SJCRH30 (cell line): ENCODE measurements at regions not wholly inside any gene's neighbourhood (a gene's known extent, or its start where the extent isn't known, plus 50 kb on each side); places are given as distances from the start of the nearest gene placed in this dataset.

Source experiments
- DNase-seq, 2 experiments: peaks; one replicate each; pipeline ENCODE4 v3.0.0-alpha.2; 2015 to 2020
- H3K27ac ChIP-seq: fragments of 250-450 bp; sonication (Bioruptor Pico); 2 replicates; pipeline ENCODE4 v1.5.1; 2020; ENCODE audit warnings: mild to moderate bottlenecking, moderate library complexity
- H3K27me3 ChIP-seq: fragments of 250-450 bp; sonication (Bioruptor Pico); 2 replicates; pipeline ENCODE4 v1.5.1; 2020; ENCODE audit warnings: mild to moderate bottlenecking, moderate library complexity
- H3K36me3 ChIP-seq: fragments of 250-450 bp; sonication (Bioruptor Pico); 2 replicates; pipeline ENCODE4 v1.5.1; 2020; ENCODE audit warnings: mild to moderate bottlenecking, moderate library complexity
- H3K4me1 ChIP-seq: fragments of 250-450 bp; sonication (Bioruptor Pico); 2 replicates; pipeline ENCODE4 v1.5.1; 2020; ENCODE audit warnings: mild to moderate bottlenecking, moderate library complexity
- H3K4me3 ChIP-seq: fragments of 250-450 bp; sonication (Bioruptor Pico); 2 replicates; pipeline ENCODE4 v1.5.1; 2020; ENCODE audit warnings: mild to moderate bottlenecking, moderate library complexity
- H3K9me3 ChIP-seq: fragments of 250-450 bp; sonication (Bioruptor Pico); replicated peaks from 2 replicates; pipeline ENCODE4 v1.5.1; 2020; ENCODE audit warnings: mild to moderate bottlenecking, moderate library complexity

DNA sequence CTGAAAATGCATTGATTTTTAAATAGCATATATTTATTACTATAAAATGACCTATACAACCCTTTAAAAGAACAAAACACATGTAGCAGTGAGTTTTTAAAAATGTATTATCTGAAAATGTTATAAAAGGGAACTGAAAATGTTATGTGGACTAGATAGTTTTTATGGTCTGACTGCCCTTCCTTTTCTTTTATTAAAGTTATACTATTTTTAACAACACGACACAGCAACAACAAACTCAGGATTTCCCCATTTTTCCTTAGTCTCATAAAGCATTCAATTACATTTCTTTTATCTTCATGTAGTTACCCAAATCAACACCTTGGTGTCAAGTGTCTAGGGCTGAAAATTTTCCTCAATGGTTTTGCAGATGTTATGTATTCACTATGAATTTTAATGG lies 132.8 kb upstream of the TMEFF2 start:
- H3K27ac ChIP-seq: no peak overlapping the region
- H3K27me3 ChIP-seq: no peaks in the 10 kb centered on the region
- H3K4me3 ChIP-seq: no peak overlapping the region
- no peaks in the 10 kb centered on the region for H3K36me3 ChIP-seq
- no peaks in the 10 kb centered on the region for H3K9me3 ChIP-seq
- DNase-seq: no peak
- no peaks in the 10 kb centered on the region for H3K4me1 ChIP-seq

GRCh38 chr2:192315543-192315942 lies 120.8 kb upstream of the TMEFF2 start:
- H3K4me1 ChIP-seq: no peaks in the 10 kb centered on the region
- H3K9me3 ChIP-seq: no peaks in the 10 kb centered on the region
- H3K27me3 ChIP-seq: no peaks in the 10 kb centered on the region
- H3K27ac ChIP-seq: no peak overlapping the region
- no peak for DNase-seq
- no peak overlapping the region for H3K4me3 ChIP-seq
- H3K36me3 ChIP-seq: no peaks in the 10 kb centered on the region

- Histone ChIP-seq H3K9me3 (no peaks in the 10 kb centered on the region), H3K27ac (no peak overlapping the region), H3K27me3 (no peaks in the 10 kb centered on the region), H3K36me3 (no peaks in the 10 kb centered on the region), H3K4me1 (no peaks in the 10 kb centered on the region), H3K4me3 (no peak overlapping the region)
- no peak for DNase-seq
These were observed 120.2 kb upstream of the TMEFF2 start for GRCh38 chr2:192314800-192315481.

DNA sequence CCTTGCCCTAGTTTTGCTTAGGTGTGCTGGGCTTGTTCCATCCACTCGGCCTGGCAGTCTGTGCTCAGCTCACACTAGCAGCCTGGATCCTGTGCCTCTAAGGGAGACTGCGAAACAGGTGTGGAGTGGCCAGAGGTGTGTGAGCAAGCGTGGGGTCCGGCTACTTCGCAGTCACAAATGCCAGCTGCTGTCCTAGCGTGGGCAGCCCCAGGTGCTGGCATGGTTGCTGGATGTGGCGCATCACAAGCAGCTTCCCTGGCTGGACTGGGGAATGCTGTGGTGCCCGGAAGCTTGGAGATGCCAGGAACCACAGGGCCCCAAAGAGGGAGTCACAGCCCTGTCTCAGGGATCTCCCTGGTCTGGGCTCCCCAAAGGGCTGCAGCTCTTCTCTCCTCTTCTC lies 119.0 kb upstream of the TMEFF2 start:
- DNase-seq: no peak

DNA sequence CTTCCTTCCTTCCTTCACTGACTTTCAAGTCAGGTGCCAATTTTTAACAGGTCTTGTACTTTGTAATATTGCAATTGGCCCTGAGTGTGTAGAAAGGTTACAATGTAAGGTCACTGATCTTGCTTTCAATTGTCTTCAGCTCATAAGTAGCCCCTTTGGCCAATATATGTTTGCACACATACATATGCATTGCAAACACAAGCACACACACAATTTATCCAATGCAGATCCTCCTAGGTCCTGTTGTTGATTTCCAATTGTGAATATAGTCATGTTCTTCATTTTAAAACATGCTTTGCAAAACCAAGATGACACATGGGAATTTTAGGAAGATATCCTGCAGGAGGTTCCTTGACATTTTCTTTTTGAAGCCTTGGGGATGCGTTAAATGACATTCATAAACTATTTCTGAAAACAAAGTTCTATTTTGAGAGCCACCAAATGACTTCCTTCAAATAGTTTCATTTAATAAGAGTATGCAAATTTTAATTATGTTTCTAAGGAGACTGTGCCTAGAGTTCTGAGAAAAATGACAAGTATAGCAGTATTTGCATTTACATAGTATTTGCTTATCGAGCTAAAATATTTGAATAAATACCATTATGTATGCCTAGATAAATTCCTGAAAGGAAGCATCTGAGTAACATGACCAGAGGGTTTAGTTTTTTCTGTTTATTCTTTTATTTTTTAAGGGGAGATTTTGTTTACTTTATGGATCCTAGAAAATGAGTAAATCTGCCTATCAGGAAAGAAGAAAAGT lies 117.1 kb upstream of the TMEFF2 start:
- DNase-seq: no peak
- no peaks in the 10 kb centered on the region for H3K4me1 ChIP-seq
- no peaks in the 10 kb centered on the region for H3K9me3 ChIP-seq
- H3K27ac ChIP-seq: no peak overlapping the region
- H3K27me3 ChIP-seq: no peaks in the 10 kb centered on the region
- no peak overlapping the region for H3K4me3 ChIP-seq
- no peaks in the 10 kb centered on the region for H3K36me3 ChIP-seq

More for the DNA sequence above, 119.0 kb upstream of the TMEFF2 start:
- no peaks in the 10 kb centered on the region for H3K4me1 ChIP-seq
- no peak overlapping the region for H3K4me3 ChIP-seq
- no peaks in the 10 kb centered on the region for H3K27me3 ChIP-seq
- H3K36me3 ChIP-seq: no peaks in the 10 kb centered on the region
- no peak overlapping the region for H3K27ac ChIP-seq
- H3K9me3 ChIP-seq: no peaks in the 10 kb centered on the region

GRCh38 chr2:192307530-192307929 lies 112.8 kb upstream of the TMEFF2 start:
- Histone ChIP-seq H3K4me3 (no peak overlapping the region), H3K4me1 (no peaks in the 10 kb centered on the region), H3K27me3 (no peaks in the 10 kb centered on the region; the same call in 1 of the 2 replicates), H3K36me3 (no peaks in the 10 kb centered on the region), H3K27ac (no peak overlapping the region), H3K9me3 (no peaks in the 10 kb centered on the region)
- DNase-seq: peak in 1 of 2 experiments; percentile 29

DNA sequence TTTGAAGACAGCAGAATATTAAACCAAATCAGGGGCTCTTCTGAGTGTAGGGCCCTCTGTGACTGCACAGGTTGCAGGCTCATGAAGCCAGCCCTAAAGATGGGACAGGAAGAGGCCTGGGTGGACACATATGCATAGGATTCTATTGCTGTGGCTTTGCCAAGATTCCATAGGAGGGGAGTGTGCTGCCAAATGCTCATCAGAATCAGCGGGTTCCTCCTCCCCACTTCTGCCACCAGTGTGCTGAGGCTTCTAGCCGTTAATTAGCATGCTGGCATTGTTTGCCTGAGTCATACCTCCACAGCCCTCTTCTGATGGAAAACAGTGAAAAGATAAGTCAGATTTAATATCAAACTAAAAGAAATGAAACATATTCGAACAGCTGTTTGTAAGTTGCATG lies 103.9 kb upstream of the TMEFF2 start:
- Histone ChIP-seq H3K27ac (no peak overlapping the region), H3K9me3 (no peaks in the 10 kb centered on the region), H3K36me3 (no peaks in the 10 kb centered on the region), H3K4me1 (no peaks in the 10 kb centered on the region), H3K27me3 (peaks cover 18% of the 10 kb centered on the region), H3K4me3 (no peak overlapping the region)
- peak in 1 of 2 experiments; percentile 39 for DNase-seq

GRCh38 chr2:192292478-192292877 lies 97.7 kb upstream of the TMEFF2 start:
- Histone ChIP-seq H3K27ac (no peak overlapping the region), H3K9me3 (no peaks in the 10 kb centered on the region), H3K4me3 (no peak overlapping the region), H3K27me3 (peaks cover 20% of the 10 kb centered on the region), H3K36me3 (no peaks in the 10 kb centered on the region), H3K4me1 (no peaks in the 10 kb centered on the region)
- DNase-seq: no peak

GRCh38 chr2:192288295-192288694 lies 93.6 kb upstream of the TMEFF2 start:
- no peaks in the 10 kb centered on the region for H3K9me3 ChIP-seq
- peak in 1 of 2 experiments; percentile 34 for DNase-seq
- H3K4me1 ChIP-seq: no peaks in the 10 kb centered on the region
- H3K27ac ChIP-seq: no peak overlapping the region
- H3K36me3 ChIP-seq: no peaks in the 10 kb centered on the region
- H3K27me3 ChIP-seq: no peaks in the 10 kb centered on the region
- H3K4me3 ChIP-seq: no peak overlapping the region

GRCh38 chr2:192286093-192286701 lies 91.5 kb upstream of the TMEFF2 start:
- no peak overlapping the region for H3K4me3 ChIP-seq
- H3K27me3 ChIP-seq: no peaks in the 10 kb centered on the region
- no peaks in the 10 kb centered on the region for H3K9me3 ChIP-seq
- H3K4me1 ChIP-seq: no peaks in the 10 kb centered on the region
- no peak overlapping the region for H3K27ac ChIP-seq
- no peaks in the 10 kb centered on the region for H3K36me3 ChIP-seq
- DNase-seq: peak; percentile 64 to 85

GRCh38 chr2:192283450-192283849 lies 88.7 kb upstream of the TMEFF2 start:
- Histone ChIP-seq H3K36me3 (no peaks in the 10 kb centered on the region), H3K9me3 (no peaks in the 10 kb centered on the region), H3K27me3 (no peaks in the 10 kb centered on the region), H3K27ac (no peak overlapping the region), H3K4me3 (no peak overlapping the region), H3K4me1 (no peaks in the 10 kb centered on the region)
- DNase-seq: no peak

DNA sequence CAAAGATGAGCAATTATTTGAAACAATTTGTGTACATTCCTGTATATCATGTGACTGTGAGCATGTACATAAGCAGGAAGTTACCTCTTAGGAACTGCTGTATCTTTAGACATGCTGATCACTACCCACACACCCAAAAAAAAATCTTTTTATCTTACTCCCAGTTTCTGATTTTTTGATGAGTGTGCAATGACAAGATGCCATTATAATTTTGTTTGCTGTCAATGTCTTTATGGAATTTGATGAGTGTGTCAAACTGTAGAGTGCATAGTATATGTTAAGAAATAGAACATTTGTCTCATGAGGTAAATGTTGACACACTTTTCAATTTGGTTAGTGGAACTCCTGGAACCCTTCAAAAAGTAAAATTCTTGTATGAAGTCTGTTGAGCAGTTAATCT lies 84.0 kb upstream of the TMEFF2 start:
- no peaks in the 10 kb centered on the region for H3K36me3 ChIP-seq
- DNase-seq: no peak

GRCh38 chr2:192277494-192278109 lies 82.9 kb upstream of the TMEFF2 start:
- Histone ChIP-seq H3K27ac (no peak overlapping the region), H3K4me1 (no peaks in the 10 kb centered on the region)
- no peak for DNase-seq

More for the DNA sequence above, 84.0 kb upstream of the TMEFF2 start:
- Histone ChIP-seq H3K4me3 (no peak overlapping the region), H3K27me3 (peaks cover 14% of the 10 kb centered on the region; the same call in 1 of the 2 replicates), H3K27ac (no peak overlapping the region), H3K9me3 (no peaks in the 10 kb centered on the region), H3K4me1 (no peaks in the 10 kb centered on the region)

DNA sequence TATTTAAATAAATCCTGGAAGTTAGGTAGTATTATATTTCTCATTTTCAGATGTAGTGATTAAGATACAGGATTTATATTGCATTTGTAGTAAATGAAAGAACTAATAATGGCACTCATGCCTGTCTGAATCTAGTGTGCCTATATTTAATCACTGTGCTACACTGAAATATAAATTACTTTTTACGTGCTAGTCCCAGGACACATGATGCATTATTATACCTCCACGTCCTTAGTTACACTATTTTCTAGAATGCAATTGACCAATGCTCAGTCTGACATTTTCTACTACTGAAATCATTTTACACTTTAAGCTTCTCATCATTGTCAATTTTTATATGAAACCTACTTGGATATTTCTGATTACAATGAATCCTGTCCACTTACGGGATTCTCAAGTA lies 80.9 kb upstream of the TMEFF2 start:
- DNase-seq: no peak
- Histone ChIP-seq H3K36me3 (no peaks in the 10 kb centered on the region), H3K27ac (no peak overlapping the region), H3K4me1 (no peaks in the 10 kb centered on the region), H3K9me3 (no peaks in the 10 kb centered on the region), H3K27me3 (peaks cover 14% of the 10 kb centered on the region; the same call in 1 of the 2 replicates), H3K4me3 (no peak overlapping the region)

More at GRCh38 chr2:192277494-192278109, 82.9 kb upstream of the TMEFF2 start:
- H3K27me3 ChIP-seq: peaks cover 14% of the 10 kb centered on the region; the same call in 1 of the 2 replicates
- H3K9me3 ChIP-seq: no peaks in the 10 kb centered on the region
- no peak overlapping the region for H3K4me3 ChIP-seq
- no peaks in the 10 kb centered on the region for H3K36me3 ChIP-seq

DNA sequence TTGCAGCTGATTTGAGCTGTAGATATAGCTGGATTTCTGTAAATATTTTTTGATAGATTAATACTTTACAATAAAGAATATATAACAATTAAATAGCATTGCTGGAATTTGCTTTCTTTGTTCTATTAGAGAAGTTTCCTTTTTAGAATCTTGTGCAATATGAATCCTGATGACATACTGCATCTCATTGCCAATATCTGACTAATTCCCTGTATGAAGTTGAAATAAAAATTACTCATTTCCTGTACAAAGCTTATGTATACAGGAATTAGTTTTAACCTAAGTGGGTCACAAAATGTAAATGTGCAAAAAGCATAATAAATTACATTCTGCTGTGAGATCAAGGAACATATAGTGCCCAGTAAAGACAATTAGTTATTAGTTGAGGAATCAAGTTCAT lies 72.8 kb upstream of the TMEFF2 start:
- DNase-seq: no peak
- H3K9me3 ChIP-seq: no peaks in the 10 kb centered on the region
- no peaks in the 10 kb centered on the region; the same call in 1 of the 2 replicates for H3K27me3 ChIP-seq
- no peak overlapping the region for H3K4me3 ChIP-seq
- no peaks in the 10 kb centered on the region for H3K4me1 ChIP-seq
- no peaks in the 10 kb centered on the region for H3K36me3 ChIP-seq
- H3K27ac ChIP-seq: no peak overlapping the region
